Bronchial epithelial cell (primary cell): ENCODE measurements at regions not wholly inside any gene's neighbourhood (a gene's known extent, or its start where the extent isn't known, plus 50 kb on each side); places are given as distances from the start of the nearest gene placed in this dataset.

Experiments used
- DNase-seq: peaks from one replicate; pipeline ENCODE4 v3.0.0-alpha.2; 2010; ENCODE audit warnings: low read depth
- FAIRE-seq: peaks from 2 replicates; lab custom pipeline; 2011; peaks lifted over from hg19 to GRCh38; lab: Jason Lieb, UNC
- H3K27me3 ChIP-seq: 2 replicates; pipeline ENCODE4 v1.5.1; 2011; ENCODE audit warnings: low read length; ENCODE audit not compliant: control insufficient read depth, insufficient read depth
- H3K36me3 ChIP-seq: 2 replicates; pipeline ENCODE4 v1.5.1; 2011; ENCODE audit warnings: low read length; ENCODE audit not compliant: control insufficient read depth, insufficient read depth
- H3K4me3 ChIP-seq: 2 replicates; pipeline ENCODE4 v1.5.1; 2011; ENCODE audit warnings: mild to moderate bottlenecking, low read depth, low read length, control low read depth
- CTCF ChIP-seq: IDR thresholded peaks from 2 replicates; pipeline ENCODE4 v1.5.1; 2011; ENCODE audit warnings: mild to moderate bottlenecking, moderate library complexity, low read length, control low read depth, inconsistent platforms; ENCODE audit not compliant: insufficient read depth, severe bottlenecking

- no peak for DNase-seq
- TF ChIP-seq CTCF: no peak
- H3K36me3 ChIP-seq: no peaks in the 10 kb centered on the region
- H3K27me3 ChIP-seq: no peaks in the 10 kb centered on the region
- no peak for FAIRE-seq
- no peak overlapping the region for H3K4me3 ChIP-seq
Measured at GRCh38 chr4:123034023-123034422, 111.6 kb upstream of the NUDT6 start.

- TF ChIP-seq CTCF: no peak
- Histone ChIP-seq H3K4me3 (no peak overlapping the region), H3K27me3 (no peaks in the 10 kb centered on the region), H3K36me3 (no peaks in the 10 kb centered on the region)
- FAIRE-seq: no peak
- DNase-seq: no peak
Measured at GRCh38 chr4:123035239-123035638, 112.8 kb upstream of the NUDT6 start.

GRCh38 chr4:123037804-123038203 lies 115.4 kb upstream of the NUDT6 start:
- Histone ChIP-seq H3K4me3 (no peak overlapping the region), H3K36me3 (no peaks in the 10 kb centered on the region), H3K27me3 (no peaks in the 10 kb centered on the region)
- DNase-seq (no peak), FAIRE-seq (no peak)
- no peak for TF ChIP-seq CTCF

- DNase-seq: no peak
- TF ChIP-seq CTCF: no peak
- Histone ChIP-seq H3K36me3 (no peaks in the 10 kb centered on the region), H3K27me3 (no peaks in the 10 kb centered on the region), H3K4me3 (no peak overlapping the region)
- FAIRE-seq: no peak
Measured at GRCh38 chr4:123042095-123042494, 119.7 kb upstream of the NUDT6 start.

GRCh38 chr4:123043013-123043412 lies 120.6 kb upstream of the NUDT6 start:
- no peaks in the 10 kb centered on the region for H3K36me3 ChIP-seq
- no peak for TF ChIP-seq CTCF
- H3K27me3 ChIP-seq: no peaks in the 10 kb centered on the region
- FAIRE-seq (no peak), DNase-seq (no peak)
- no peak overlapping the region for H3K4me3 ChIP-seq

GRCh38 chr4:123043793-123044425 lies 121.5 kb upstream of the NUDT6 start:
- no peak for TF ChIP-seq CTCF
- no peak overlapping the region for H3K4me3 ChIP-seq
- no peaks in the 10 kb centered on the region for H3K36me3 ChIP-seq
- FAIRE-seq (peak; percentile 7), DNase-seq (no peak)
- H3K27me3 ChIP-seq: no peaks in the 10 kb centered on the region
